ENCODE measurements at regions not wholly inside any gene's neighbourhood (a gene's known extent, or its start where the extent isn't known, plus 50 kb on each side); places are given as distances from the start of the nearest gene placed in this dataset.

DNA sequence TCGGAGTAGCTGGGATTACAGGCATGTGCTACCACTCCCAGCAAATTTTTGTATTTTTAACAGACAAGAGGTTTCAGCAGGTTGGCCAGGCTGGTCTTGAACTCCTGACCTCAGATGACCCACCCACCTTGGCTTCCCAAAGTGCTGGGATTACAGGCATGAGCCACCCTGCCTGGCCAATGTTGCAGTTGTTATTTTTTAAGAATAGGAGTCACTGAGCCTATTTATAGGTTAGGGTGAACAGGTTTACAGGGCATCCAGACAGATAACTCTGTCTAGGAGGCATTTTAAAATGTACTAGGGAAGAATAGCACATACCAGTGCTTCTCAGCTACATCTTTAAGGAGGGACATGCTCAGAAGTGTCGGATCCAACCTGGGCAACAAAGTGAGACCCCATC is 60.1 kb upstream of the BNC2 start:
- TF ChIP-seq, protein P1, sequence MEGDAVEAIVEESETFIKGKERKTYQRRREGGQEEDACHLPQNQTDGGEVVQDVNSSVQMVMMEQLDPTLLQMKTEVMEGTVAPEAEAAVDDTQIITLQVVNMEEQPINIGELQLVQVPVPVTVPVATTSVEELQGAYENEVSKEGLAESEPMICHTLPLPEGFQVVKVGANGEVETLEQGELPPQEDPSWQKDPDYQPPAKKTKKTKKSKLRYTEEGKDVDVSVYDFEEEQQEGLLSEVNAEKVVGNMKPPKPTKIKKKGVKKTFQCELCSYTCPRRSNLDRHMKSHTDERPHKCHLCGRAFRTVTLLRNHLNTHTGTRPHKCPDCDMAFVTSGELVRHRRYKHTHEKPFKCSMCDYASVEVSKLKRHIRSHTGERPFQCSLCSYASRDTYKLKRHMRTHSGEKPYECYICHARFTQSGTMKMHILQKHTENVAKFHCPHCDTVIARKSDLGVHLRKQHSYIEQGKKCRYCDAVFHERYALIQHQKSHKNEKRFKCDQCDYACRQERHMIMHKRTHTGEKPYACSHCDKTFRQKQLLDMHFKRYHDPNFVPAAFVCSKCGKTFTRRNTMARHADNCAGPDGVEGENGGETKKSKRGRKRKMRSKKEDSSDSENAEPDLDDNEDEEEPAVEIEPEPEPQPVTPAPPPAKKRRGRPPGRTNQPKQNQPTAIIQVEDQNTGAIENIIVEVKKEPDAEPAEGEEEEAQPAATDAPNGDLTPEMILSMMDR (IDR thresholded peaks at IDR 0.05): no peak
- TF ChIP-seq POLR2A (IDR thresholded peaks at IDR 0.05): no peak
- no peak for TF ChIP-seq POLR2AphosphoS5 (IDR thresholded peaks at IDR 0.05)

All from breast epithelium (tissue), 3 donors.